HFF-Myc (cell line): ENCODE measurements at regions not wholly inside any gene's neighbourhood (a gene's known extent, or its start where the extent isn't known, plus 50 kb on each side); places are given as distances from the start of the nearest gene placed in this dataset.

Experiments
- DNase-seq: peaks from one replicate; pipeline ENCODE4 v3.0.0-alpha.2; 2011; ENCODE audit warnings: low read depth; ENCODE audit errors: extremely low read depth
- H3K4me3 ChIP-seq: replicated peaks from 2 replicates; pipeline ENCODE4 v1.5.1; 2011; ENCODE audit warnings: low read depth, mild to moderate bottlenecking, control low read depth, low read length
- CTCF ChIP-seq: IDR thresholded peaks from 2 replicates; pipeline ENCODE4 v1.5.1; 2012; ENCODE audit warnings: mild to moderate bottlenecking, low read depth, low read length, control low read depth; ENCODE audit errors: missing control alignments

- TF ChIP-seq CTCF, result no peak
Observed at GRCh38 chr9:111110805-111111204, 72.5 kb upstream of the LPAR1 start.

DNA sequence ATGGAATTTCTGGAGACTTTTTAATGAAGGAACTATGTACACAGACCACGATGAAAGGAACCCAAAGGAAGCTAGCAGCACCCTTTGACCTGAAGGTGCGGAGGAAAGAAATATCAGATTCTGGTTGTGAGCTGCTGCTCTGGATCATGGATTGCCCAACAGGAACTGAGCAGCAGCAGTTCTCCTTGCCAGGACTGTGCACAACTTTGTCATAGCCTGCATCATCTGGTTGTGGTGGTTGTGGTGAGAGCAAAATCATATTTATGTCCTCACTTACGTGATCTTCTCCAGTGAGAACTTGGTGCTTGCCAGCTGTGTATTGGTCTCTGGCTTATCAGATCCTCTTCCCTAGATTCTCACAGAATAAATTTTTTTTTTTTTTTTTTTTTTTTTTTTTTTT is 70.7 kb upstream of the LPAR1 start:
- no peak overlapping the region for H3K4me3 ChIP-seq
- TF ChIP-seq CTCF, result no peak
- peak; percentile 75 for DNase-seq

More at GRCh38 chr9:111110805-111111204, 72.5 kb upstream of the LPAR1 start:
- no peak for DNase-seq
- no peak overlapping the region for H3K4me3 ChIP-seq

DNA sequence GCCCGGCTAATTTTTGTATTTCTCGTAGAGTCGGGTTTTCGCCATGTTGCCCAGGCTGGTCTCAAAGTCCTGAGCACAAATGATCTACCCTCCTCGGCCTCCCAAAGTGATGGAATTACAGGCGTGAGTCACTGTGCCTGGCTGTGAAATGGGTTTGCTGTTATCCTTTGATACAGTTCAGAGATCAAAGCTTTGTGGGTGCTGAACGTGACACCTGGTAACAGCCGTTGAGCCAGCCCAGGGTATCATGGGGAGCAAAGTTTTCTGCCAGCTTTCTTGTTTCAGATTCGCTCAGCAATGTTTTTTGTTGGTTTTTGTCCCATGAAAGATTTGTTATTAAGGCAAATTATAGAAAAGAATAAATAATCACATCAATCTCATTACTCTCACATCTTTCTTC is 68.9 kb upstream of the LPAR1 start:
- no peak for TF ChIP-seq CTCF
- DNase-seq, result no peak
- H3K4me3 ChIP-seq, result no peak overlapping the region

DNA sequence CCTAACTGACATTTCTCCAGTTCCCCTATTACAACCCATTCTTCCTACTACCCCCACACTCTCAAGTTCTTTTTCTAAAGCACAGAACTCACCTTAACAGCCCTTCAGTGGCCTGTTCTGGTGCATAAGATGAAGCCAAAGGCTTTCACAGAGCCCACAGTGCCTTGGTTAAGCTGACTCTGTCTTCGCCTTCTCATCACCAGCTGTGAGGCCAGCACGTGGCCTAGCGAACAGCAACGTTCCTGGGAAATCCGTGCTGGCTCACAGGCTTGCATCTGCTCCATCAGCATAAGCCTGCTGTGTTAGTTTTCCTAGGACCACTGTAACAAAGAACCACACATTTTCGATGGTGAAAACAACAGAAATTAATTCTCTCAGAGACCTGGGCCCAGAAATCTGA is 67.9 kb upstream of the LPAR1 start:
- no peak for DNase-seq
- TF ChIP-seq CTCF, result no peak
- no peak overlapping the region for H3K4me3 ChIP-seq

- no peak overlapping the region for H3K4me3 ChIP-seq
- DNase-seq, result no peak
- no peak for TF ChIP-seq CTCF
Observed at GRCh38 chr9:111102793-111103464, 64.7 kb upstream of the LPAR1 start.

- no peak overlapping the region for H3K4me3 ChIP-seq
- no peak for TF ChIP-seq CTCF
- DNase-seq, result no peak
Observed at GRCh38 chr9:111099199-111100008, 61.1 kb upstream of the LPAR1 start.
